T-helper 2 cell (primary cell): ENCODE measurements at regions not wholly inside any gene's neighbourhood (a gene's known extent, or its start where the extent isn't known, plus 50 kb on each side); places are given as distances from the start of the nearest gene placed in this dataset.

Source experiments
- DNase-seq, 5 experiments: peaks; one replicate each; pipeline versions ENCODE4 v3.0.0 to v3.0.0-alpha.2; 2012 to 2022

DNA sequence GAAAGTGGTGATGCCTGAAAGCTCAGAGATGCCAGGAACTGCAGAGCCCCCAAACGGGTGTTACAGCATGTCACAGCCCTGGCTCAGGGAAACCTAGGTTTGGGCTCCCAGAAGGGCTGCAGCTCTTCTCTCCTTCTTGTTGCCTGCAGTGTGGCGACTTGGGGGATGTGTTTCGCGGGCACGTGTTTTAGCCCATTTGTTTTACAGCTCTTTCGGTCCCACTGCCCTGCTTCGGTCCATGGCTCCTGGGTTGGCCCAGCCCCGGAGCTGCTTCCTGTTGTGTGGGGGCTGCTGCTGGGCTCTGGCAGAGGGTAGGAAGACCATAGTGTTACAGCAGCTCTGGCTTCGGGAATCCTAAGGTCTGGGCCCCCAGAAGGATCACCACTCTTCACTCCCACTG, 222.9 kb upstream of the RIOK2 start:
- DNase-seq: no peak

GRCh38 chr5:97406946-97407676, 224.1 kb upstream of the RIOK2 start:
- DNase-seq: no peak

- no peak for DNase-seq
Observed at GRCh38 chr5:97408331-97408730, 225.3 kb upstream of the RIOK2 start.

GRCh38 chr5:97412959-97413358, 229.9 kb upstream of the RIOK2 start:
- DNase-seq: no peak

DNA sequence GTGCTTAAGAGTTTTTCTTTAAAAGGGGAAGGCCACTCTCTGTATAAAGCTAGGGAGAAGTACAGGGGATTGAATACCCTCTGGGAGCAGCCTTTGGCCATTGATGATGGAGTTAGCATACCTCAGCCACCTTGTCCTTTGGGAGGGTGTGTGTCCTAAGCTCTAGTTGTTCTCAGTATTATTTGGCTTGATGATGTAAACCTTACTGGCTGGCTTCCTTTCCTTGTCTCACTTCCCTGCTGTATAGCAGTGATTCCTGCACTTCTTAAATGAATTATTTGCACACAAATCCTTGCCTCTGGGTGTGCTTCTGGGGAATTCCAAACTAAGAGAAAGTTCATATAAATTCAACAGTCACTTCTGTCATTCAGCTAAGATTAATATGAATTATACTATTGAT, 234.9 kb upstream of the RIOK2 start:
- DNase-seq: no peak

- DNase-seq: no peak
Observed at GRCh38 chr5:97418462-97418861, 235.4 kb upstream of the RIOK2 start.

GRCh38 chr5:97420646-97421045, 237.6 kb upstream of the RIOK2 start:
- DNase-seq: no peak

GRCh38 chr5:97422678-97423077, 239.6 kb upstream of the RIOK2 start:
- no peak for DNase-seq

DNA sequence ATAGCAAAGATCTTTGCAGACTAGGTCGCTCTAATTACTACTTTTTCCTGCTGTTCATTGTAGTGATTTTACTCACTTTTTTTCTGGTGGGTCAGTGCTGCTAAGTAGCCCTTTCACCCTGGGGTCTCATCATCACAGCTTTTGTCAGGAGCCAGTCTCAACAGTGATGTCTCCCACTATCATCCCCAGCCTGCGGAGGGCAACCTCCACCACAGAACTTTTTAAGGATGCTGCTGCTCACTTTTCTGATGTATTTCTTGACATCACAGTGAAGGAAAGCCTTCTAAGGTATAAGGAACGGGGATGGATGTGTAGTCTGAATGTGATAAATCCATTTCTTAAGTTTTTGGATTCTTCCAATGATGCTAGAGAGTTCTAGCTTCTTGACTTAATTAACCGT, 242.5 kb upstream of the RIOK2 start:
- no peak for DNase-seq

DNA sequence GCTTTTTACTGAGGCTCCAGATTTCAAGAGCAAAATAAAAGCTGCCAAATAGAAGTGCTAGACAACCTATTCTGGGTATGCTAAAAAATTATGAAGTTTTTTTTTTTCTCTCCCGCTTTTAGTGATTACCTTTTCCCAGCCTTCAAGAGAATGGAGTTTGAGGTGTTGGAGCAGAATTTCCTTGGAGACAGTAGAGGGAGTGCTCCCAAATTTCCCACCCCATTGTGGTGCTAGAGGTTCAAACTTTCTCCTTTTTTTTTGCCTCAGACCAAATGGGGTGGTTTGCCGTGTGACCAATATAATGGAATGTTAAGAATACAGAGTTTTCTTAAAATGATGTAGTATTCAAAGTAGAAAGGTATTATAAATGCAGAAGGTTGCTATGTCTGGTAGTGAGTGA, 244.2 kb upstream of the RIOK2 start:
- no peak for DNase-seq

DNA sequence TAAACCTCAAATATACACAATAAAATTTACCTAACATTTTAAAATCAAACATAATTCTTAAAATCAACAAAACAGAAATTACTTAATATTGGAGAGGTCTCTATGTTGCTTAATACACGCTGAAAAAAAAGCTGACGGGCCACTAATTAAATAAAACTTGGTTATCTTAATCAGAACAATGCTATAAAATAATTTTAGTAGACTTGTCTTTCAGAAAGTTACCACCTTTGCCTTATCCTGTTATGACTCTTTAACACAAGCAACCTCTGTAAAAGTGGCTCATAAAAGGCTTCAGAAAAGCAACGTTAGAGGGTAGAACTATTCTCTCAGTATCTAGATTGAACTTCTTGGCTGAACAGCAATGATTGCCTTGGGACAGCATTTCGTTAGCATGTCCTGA, 251.0 kb upstream of the RIOK2 start:
- no peak for DNase-seq

DNA sequence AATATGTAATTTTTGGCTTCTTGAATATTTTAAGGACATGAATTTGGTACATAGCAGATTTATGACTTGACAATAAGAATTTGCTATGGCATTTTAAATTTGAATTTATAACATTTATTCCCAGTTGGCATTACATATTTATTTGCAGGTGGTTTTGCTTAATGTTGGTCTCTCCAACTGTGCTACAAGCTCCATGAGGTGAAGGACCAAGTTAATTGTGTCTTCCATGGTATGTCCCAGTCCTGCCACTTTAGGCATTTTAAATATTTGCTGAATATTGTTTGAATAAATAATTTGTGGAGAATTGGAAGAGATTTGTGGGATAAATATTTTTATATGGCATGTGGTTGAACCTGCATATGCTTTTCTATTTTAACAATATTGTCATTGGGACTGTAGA, 253.4 kb upstream of the RIOK2 start:
- no peak for DNase-seq

DNA sequence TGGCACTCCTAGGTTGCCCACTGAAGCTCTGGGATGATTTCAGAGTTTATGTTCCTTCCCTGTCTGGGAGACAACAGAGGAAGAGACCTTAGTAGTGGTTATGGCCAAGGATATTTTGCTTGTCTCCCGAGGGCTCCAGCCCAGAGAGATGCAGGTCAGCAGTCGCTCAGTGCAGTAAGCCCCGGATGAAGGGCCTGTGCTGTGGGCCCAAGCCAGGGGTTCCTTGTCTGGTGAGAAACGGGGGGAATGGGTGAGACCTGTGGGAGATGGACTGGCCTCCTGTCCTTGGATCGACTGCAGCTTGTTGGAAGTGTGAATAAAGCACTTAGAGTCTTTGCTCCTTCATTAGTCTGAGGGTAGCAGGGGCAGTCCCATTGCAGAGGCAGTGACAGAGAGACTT, 260.7 kb upstream of the RIOK2 start:
- no peak for DNase-seq

DNA sequence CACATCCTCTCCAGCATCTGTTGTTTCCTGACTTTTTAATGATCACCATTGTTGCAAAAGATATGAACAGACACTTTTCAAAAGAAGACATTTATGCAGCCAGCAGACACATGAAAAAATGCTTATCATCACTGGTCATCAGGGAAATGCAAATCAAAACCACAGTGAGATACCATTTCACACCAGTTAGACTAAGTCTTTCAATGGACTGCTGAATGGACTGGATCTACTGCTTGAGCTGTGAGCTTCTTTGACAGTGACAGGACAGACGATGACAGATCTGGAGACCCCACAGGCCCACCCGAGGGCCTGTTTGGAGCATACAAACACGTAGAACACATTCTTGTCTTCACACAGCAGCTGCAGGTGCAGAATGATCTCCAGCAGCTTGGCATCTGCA, 266.1 kb upstream of the RIOK2 start:
- DNase-seq: no peak

- no peak for DNase-seq
Observed at GRCh38 chr5:97452646-97453045, 269.6 kb upstream of the RIOK2 start.

- DNase-seq: no peak
Observed at GRCh38 chr5:97453263-97453662, 270.2 kb upstream of the RIOK2 start.

DNA sequence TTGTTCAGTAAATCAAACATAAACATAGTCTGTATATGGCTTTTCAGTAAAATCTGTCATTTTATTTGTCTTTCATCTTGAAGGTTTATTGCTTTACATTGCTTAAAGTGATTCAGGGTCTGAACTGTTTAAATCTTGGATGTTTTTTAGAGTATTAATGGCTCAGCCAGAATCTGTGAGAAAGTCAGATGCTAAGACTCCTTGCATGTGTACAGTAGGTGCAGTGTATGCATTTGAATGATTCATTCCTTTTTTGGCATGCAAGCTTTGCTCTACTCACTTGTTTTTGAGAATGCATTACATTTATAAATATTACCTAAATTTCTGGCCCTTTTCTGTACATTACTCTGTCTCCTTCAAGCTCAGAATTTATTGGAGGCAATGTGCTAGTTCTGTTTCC, 271.0 kb upstream of the RIOK2 start:
- DNase-seq: no peak

DNA sequence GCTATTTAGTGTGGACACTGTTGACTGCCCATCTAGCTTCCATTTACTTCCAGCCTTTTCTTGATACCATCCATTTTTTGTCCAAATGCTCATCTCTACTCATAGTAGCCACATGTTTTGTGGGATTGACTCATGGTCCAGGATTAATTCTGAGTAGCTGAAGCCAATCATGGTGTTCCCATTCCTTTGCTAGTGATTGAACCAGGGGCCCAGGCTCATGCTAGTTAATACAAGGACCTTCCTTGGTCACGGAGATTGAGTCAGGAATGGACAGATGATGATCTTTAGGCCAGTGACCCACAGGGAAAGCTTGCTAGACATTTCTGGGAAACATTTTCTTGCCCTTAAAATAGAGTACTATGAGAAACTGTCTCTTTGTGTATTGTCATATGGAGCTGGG, 272.9 kb upstream of the RIOK2 start:
- DNase-seq: no peak

DNA sequence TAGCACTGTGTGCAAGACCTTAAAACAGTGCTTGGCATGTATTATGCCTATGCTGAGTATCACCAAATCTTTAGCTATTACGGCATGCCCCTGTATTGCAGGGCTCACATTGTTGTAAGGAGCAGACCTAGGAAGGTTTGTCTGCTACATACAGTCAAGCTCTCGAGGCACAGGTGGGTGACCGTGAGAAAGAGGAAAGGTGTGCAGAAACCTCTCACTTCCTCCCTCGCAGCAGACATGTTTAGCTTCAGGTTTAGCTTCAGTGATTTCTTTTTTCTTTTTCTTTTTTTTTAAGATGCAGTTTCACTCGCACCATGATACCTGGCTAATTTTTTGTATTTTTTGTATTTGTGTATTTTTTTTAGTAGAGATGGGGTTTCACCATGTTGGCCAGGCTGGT, 275.8 kb upstream of the RIOK2 start:
- DNase-seq: no peak

- DNase-seq: no peak
Observed at GRCh38 chr5:97471951-97472350, 288.9 kb upstream of the RIOK2 start.

DNA sequence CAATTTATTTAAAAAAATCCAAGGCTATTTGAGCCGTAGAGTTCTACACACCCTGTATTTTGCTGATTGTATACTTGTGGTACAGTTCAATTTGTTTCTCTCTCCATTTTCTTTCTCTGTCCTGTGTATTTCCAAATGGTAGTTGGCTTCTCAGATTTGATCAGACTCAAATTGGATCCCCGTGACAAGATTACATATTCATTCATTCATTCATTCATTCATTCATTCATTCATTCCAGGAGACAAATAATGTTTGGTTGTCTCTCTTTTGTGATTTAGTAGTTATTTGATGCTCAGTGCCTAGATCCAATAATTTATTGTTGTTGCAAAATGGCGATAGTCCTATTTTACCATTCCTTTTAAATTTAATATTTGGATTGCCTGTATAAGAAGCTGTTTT, 292.8 kb upstream of the RIOK2 start:
- DNase-seq: no peak

DNA sequence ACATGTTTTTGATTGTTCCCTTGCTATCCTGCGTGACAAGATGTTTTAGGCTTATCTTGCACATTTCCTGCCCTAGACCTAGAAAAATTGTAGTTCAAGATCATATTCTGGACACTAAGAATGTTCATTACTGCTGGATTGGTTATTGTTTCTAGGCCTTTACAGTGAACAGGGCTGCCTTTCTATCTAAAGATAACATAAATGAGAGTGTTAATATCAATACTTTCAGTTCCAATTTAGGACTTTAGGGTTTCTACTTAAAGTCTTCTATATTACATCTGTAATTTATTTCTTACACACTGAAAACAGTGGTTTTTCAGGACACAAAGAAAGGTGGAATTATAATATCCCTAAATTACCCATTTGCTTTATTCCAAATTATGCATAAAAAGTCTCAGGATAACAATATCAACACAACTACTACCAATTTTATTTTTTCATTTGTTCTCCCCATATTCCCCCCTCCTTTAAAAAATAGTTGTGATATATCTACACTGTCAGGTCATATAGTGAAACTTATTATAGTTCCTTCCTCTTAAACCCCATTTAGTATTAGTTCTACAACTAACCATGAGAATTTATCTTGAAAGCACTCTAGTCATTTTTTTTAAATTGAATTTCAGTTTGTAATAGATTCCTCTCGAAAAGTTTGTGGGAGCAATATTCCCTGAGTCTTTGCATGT, 293.9 kb upstream of the RIOK2 start:
- DNase-seq: no peak

DNA sequence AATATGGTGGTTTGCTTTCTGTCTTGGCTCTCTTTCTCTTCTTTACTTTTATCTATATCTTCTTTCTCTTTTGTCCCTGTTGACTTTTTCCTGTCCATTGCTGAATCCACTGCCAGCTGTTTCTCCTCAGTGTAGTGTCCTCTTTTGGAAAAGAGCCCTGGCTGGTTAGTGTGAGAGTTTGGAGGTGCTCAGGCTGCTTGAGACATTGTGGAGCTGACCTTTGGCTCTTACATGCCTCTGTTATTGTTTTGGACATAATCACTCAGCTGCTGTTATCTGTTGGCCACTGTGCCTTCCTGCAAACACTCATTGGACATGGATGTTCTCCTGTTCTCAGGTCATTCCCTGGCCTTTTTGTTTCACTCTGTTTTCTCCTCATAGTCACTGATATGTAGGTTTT, 295.4 kb upstream of the RIOK2 start:
- DNase-seq: no peak

DNA sequence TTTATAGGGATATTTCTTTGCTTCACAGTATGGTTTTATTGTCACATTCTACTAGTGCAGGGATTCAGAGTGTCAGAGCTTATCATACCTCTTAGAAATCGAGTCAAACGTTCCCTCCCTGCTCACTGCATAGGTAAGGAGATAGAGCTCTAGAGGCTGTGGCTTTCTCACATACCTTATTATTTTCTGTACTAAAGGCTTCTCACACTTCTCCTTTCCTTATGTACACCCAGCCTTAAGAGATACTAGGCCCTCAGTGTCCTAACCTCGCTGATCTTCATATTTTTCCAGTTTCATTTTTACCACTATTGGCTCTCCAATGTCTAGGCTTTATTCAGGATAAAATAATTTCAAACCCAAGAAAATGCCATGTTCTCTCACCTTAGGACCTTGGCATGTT, 297.3 kb upstream of the RIOK2 start:
- DNase-seq: no peak

DNA sequence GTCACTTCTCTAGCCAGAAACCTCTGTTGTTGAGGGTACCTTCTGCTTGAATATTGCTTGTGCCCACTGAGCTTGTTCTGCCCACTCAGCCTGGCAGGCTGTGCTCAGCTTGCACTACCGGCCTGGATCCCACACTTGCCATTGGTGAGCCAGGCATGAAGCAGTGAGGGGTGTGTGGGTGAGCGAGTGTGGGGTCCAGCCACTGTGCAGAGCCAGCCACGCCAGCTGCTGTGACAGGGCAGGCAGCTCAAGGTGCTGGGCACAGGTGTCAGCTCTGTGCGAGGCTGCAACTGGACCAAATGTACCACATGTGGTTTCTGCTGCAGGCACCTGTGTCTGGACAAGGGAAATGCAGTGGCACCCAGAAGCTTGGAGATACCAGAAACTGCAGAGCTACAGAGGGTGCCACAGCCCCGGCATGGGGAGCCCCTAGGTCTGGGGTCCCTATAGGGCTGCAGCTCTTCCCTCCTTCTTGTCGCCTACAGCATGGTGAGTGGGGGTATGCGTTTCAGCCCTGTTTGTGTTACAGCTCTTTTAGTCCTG, 305.1 kb upstream of the RIOK2 start:
- DNase-seq: no peak
